Neural cell (in vitro differentiated cells): ENCODE measurements at regions not wholly inside any gene's neighbourhood (a gene's known extent, or its start where the extent isn't known, plus 50 kb on each side); places are given as distances from the start of the nearest gene placed in this dataset.

ENCODE experiments used
- H2AFZ ChIP-seq: fragments of 200-600, 300-800 bp; sonication (generic), shearing (Covaris generic); 2 replicates; pipeline ENCODE4 v1.6.0; 2014; ENCODE audit warnings: low read depth, mild to moderate bottlenecking, antibody characterized with exemption, low read length, moderate library complexity
- H3F3A ChIP-seq: fragments of 200-600 bp; shearing (Covaris generic); 2 replicates; pipeline ENCODE4 v1.6.1; 2016; ENCODE audit warnings: mild to moderate bottlenecking, moderate library complexity, mixed read lengths, antibody characterized with exemption, low read length; ENCODE audit not compliant: insufficient read depth, poor library complexity, severe bottlenecking
- H3K27ac ChIP-seq: fragments of 200-600, 300-800 bp; sonication (generic), shearing (Covaris generic); 2 replicates; pipeline ENCODE4 v1.5.1; 2014; ENCODE audit warnings: mild to moderate bottlenecking, low read length, moderate library complexity
- H3K27me3 ChIP-seq: fragments of 300-800, 200-600 bp; sonication (generic), shearing (Covaris generic); 2 replicates; pipeline ENCODE4 v1.6.0; 2014; ENCODE audit warnings: mild to moderate bottlenecking, low read depth, low read length, moderate library complexity; ENCODE audit not compliant: insufficient read depth
- H3K36me3 ChIP-seq: fragments of 300-800, 200-600 bp; sonication (generic), shearing (Covaris generic); 2 replicates; pipeline ENCODE4 v1.5.1; 2014; ENCODE audit warnings: mild to moderate bottlenecking, antibody characterized with exemption, low read length, moderate library complexity; ENCODE audit not compliant: insufficient read depth
- H3K4me2 ChIP-seq: fragments of 300-800, 200-600 bp; sonication (generic), shearing (Covaris generic); 2 replicates; pipeline ENCODE4 v1.6.0; 2014; ENCODE audit warnings: mild to moderate bottlenecking, low read length
- H3K4me3 ChIP-seq: fragments of 300-800, 200-600 bp; sonication (generic), shearing (Covaris generic); 2 replicates; pipeline ENCODE4 v1.5.1; 2014; ENCODE audit warnings: mild to moderate bottlenecking, low read length, moderate library complexity
- H3K79me2 ChIP-seq: fragments of 200-600 bp; shearing (Covaris generic); replicated peaks from 2 replicates; pipeline ENCODE4 v1.6.0; 2014; ENCODE audit warnings: mild to moderate bottlenecking, low read length, moderate library complexity; ENCODE audit not compliant: insufficient read depth
- H3K9ac ChIP-seq: fragments of 300-800, 200-600 bp; sonication (generic), shearing (Covaris generic); 2 replicates; pipeline ENCODE4 v1.6.1; 2016; ENCODE audit warnings: mild to moderate bottlenecking, low read length, mixed read lengths
- H3K9me2 ChIP-seq: fragments of 200-600 bp; shearing (Covaris generic); 2 replicates; pipeline ENCODE4 v1.6.1; 2016; ENCODE audit warnings: mild to moderate bottlenecking, low read length, mixed read lengths; ENCODE audit not compliant: insufficient read depth
- H3K9me3 ChIP-seq: fragments of 200-600, 300-800 bp; sonication (generic), shearing (Covaris generic); 2 replicates; pipeline ENCODE4 v1.6.1; 2016; ENCODE audit warnings: mild to moderate bottlenecking, mixed run types, low read length, moderate library complexity, mixed read lengths
- H4K20me1 ChIP-seq: fragments of 200-600 bp; shearing (Covaris generic); 2 replicates; pipeline ENCODE4 v1.6.1; 2016; ENCODE audit warnings: mild to moderate bottlenecking, mixed run types; ENCODE audit not compliant: insufficient read depth
- CTCF ChIP-seq: fragments of 450-650 bp; IDR thresholded peaks from 2 replicates; pipeline ENCODE4 v1.5.1; 2014; ENCODE audit warnings: antibody characterized with exemption, mild to moderate bottlenecking, moderate library complexity; ENCODE audit not compliant: poor library complexity, severe bottlenecking
- EP300 ChIP-seq: fragments of 450-650 bp; conservative IDR thresholded peaks from 2 replicates; pipeline ENCODE4 v1.6.1; 2014; ENCODE audit warnings: antibody characterized with exemption, mild to moderate bottlenecking, moderate library complexity; ENCODE audit not compliant: poor library complexity, severe bottlenecking
- EZH2 ChIP-seq: fragments of 200-600, 300-800 bp; shearing (Covaris generic), sonication (generic); IDR thresholded peaks from 2 replicates; pipeline ENCODE4 v1.6.1; 2014; ENCODE audit warnings: antibody characterized with exemption, low read length, borderline replicate concordance, mild to moderate bottlenecking; ENCODE audit not compliant: insufficient read depth, poor library complexity, severe bottlenecking
- MXI1 ChIP-seq: fragments of 450-650 bp; conservative IDR thresholded peaks from 2 replicates; pipeline ENCODE4 v1.6.1; 2014; ENCODE audit warnings: antibody characterized with exemption, mild to moderate bottlenecking; ENCODE audit not compliant: poor library complexity, severe bottlenecking
- POLR2AphosphoS5 ChIP-seq: IDR thresholded peaks from 2 replicates; pipeline ENCODE4 v1.6.1; 2012
- RAD21 ChIP-seq: fragments of 450-650 bp; conservative IDR thresholded peaks from 2 replicates; pipeline ENCODE4 v1.6.1; 2014; ENCODE audit warnings: antibody characterized with exemption, mild to moderate bottlenecking, moderate library complexity
- REST ChIP-seq: IDR thresholded peaks from 2 replicates; pipeline ENCODE4 v1.6.1; 2012; ENCODE audit warnings: borderline replicate concordance
- SMC3 ChIP-seq: fragments of 450-650 bp; conservative IDR thresholded peaks from 2 replicates; pipeline ENCODE4 v1.6.1; 2014; ENCODE audit warnings: antibody characterized with exemption, mild to moderate bottlenecking, moderate library complexity; ENCODE audit not compliant: poor library complexity
- TAF1 ChIP-seq: IDR thresholded peaks from 2 replicates; pipeline ENCODE4 v1.6.1; 2012; ENCODE audit warnings: low read depth

GRCh38 chr1:87926921-87927320 is 598.2 kb downstream of the LMO4 start:
- TF ChIP-seq EZH2 (no peak), SMC3 (no peak), CTCF (no peak), RAD21 (no peak), REST (no peak), TAF1 (no peak), MXI1 (no peak), POLR2AphosphoS5 (no peak), EP300 (no peak)
- Histone ChIP-seq H3K9me2 (no peaks in the 10 kb centered on the region), H3K4me2 (no peak overlapping the region), H4K20me1 (no peaks in the 10 kb centered on the region), H3K9ac (no peak overlapping the region), H3K4me3 (no peak overlapping the region), H3K27me3 (no peaks in the 10 kb centered on the region), H3F3A (no peaks in the 10 kb centered on the region), H2AFZ (no peak overlapping the region), H3K9me3 (no peaks in the 10 kb centered on the region), H3K27ac (no peak overlapping the region), H3K79me2 (no peaks in the 10 kb centered on the region), H3K36me3 (no peaks in the 10 kb centered on the region)

- Histone ChIP-seq H3K4me3 (no peak overlapping the region), H3K4me2 (no peak overlapping the region)
Observed at GRCh38 chr1:87927391-87928280, 599.0 kb downstream of the LMO4 start.

More at GRCh38 chr1:87927391-87928280, 599.0 kb downstream of the LMO4 start:
- Histone ChIP-seq H3K36me3 (no peaks in the 10 kb centered on the region), H3K79me2 (no peaks in the 10 kb centered on the region), H3K9me3 (no peaks in the 10 kb centered on the region), H3K27me3 (no peaks in the 10 kb centered on the region), H2AFZ (no peak overlapping the region), H4K20me1 (no peaks in the 10 kb centered on the region), H3K27ac (no peak overlapping the region), H3F3A (no peaks in the 10 kb centered on the region), H3K9me2 (no peaks in the 10 kb centered on the region), H3K9ac (no peak overlapping the region)
- TF ChIP-seq CTCF = no peak
- no peak for TF ChIP-seq REST
- TF ChIP-seq RAD21 = no peak
